K562 (cell line): ENCODE measurements at regions not wholly inside any gene's neighbourhood (a gene's known extent, or its start where the extent isn't known, plus 50 kb on each side); places are given as distances from the start of the nearest gene placed in this dataset.

ENCODE experiments used
- ATAC-seq: fragments of 200-7000 bp; cut with Tn5 transposase; 3 replicates; pipeline ENCODE4 v1.9.1; 2020; ENCODE audit warnings: moderate library complexity
- BruUV-seq: library from RNA; stranded (reverse); fragments of 400-500 nt; replicated peaks from 2 replicates; lab custom pipeline; 2021; lab: Mats Ljungman, UMichigan
- CTCF ChIA-PET: fragments of 300-600 bp; formaldehyde crosslinking; extraction: SDS; loops from one replicate; lab custom pipeline; 2021; ENCODE audit warnings: low intra/inter-chr PET ratio; lab: Yijun Ruan, JAX
- POLR2A ChIA-PET: fragments of 300-600, 350-650 bp; sonication (Branson Sonifier 250); formaldehyde crosslinking; extraction: SDS; loops from one replicate; lab custom pipeline; 2021; ENCODE audit warnings: antibody characterized with exemption, inconsistent platforms; lab: Yijun Ruan, JAX
- DNase-seq, 4 experiments: peaks; one replicate each; pipeline versions ENCODE4 v3.0.0 to v3.0.0-alpha.2; 2011 to 2018; ENCODE audit warnings: low spot score in 3 of 4, mixed read lengths in 3 of 4; ENCODE audit errors: extremely low read depth in 1 of 4
- FAIRE-seq: peaks from 2 replicates; lab custom pipeline; 2011; peaks lifted over from hg19 to GRCh38; lab: Jason Lieb, UNC
- H2AFZ ChIP-seq: 2 replicates; pipeline ENCODE4 v1.6.0; 2011; ENCODE audit warnings: low read depth, low read length, control low read depth, inconsistent platforms
- H3K27ac ChIP-seq: fragments of 200-600 bp; 3 replicates; pipeline ENCODE4 v1.8.0; 2011; ENCODE audit warnings: low read depth, mild to moderate bottlenecking, control low read depth, inconsistent platforms, low read length, moderate library complexity, mixed read lengths; ENCODE audit errors: extremely low read depth
- H3K27me3 ChIP-seq, 2 experiments: fragments of 300-600 bp in 1 of 2; 2 replicates in 1 of 2; 3 replicates in 1 of 2; pipeline versions ENCODE4 v1.6.0 to v1.8.0; 2011; ENCODE audit warnings: inconsistent platforms in 2 of 2, low read length in 2 of 2, mild to moderate bottlenecking in 1 of 2, mixed read lengths in 1 of 2, moderate library complexity in 1 of 2; ENCODE audit not compliant: control insufficient read depth in 2 of 2, insufficient read depth in 2 of 2
- H3K36me3 ChIP-seq: fragments of 300-600 bp; 3 replicates; pipeline ENCODE4 v1.8.0; 2011; ENCODE audit warnings: mild to moderate bottlenecking, low read length, inconsistent platforms; ENCODE audit not compliant: control insufficient read depth, insufficient read depth
- H3K4me1 ChIP-seq, 2 experiments: fragments of 200-600 bp in 1 of 2; replicated peaks in 1 of 2; 2 replicates in 1 of 2; 3 replicates in 1 of 2; pipeline versions ENCODE4 v1.5.1 to v1.8.0; 2011; ENCODE audit warnings: inconsistent platforms in 2 of 2, low read length in 2 of 2, mild to moderate bottlenecking in 1 of 2, mixed read lengths in 1 of 2, moderate library complexity in 1 of 2; ENCODE audit not compliant: control insufficient read depth in 2 of 2, insufficient read depth in 2 of 2
- H3K4me2 ChIP-seq: 2 replicates; pipeline ENCODE4 v1.6.1; 2011; ENCODE audit warnings: low read length, control low read depth, inconsistent platforms, mixed read lengths; ENCODE audit not compliant: insufficient read depth
- H3K4me3 ChIP-seq: fragments of 200-600 bp; sonication (generic), shearing (Covaris generic); 2 replicates; pipeline ENCODE4 v1.5.1; 2016; ENCODE audit warnings: control low read depth, inconsistent platforms
- H3K79me2 ChIP-seq: fragments of 200-600 bp; 3 replicates; pipeline ENCODE4 v1.8.0; 2011; ENCODE audit warnings: low read length, inconsistent platforms; ENCODE audit not compliant: control insufficient read depth, insufficient read depth
- H3K9ac ChIP-seq, 2 experiments: 2 replicates each; pipeline versions ENCODE4 v1.6.0 to v1.6.1; 2011; ENCODE audit warnings: low read depth in 2 of 2, low read length in 2 of 2, control low read depth in 1 of 2, inconsistent platforms in 1 of 2, mild to moderate bottlenecking in 1 of 2, mixed read lengths in 1 of 2; ENCODE audit not compliant: insufficient read depth in 1 of 2
- H3K9me1 ChIP-seq: one replicate; pipeline ENCODE4 v1.6.0; 2011; ENCODE audit warnings: inconsistent platforms, mild to moderate bottlenecking, low read length, moderate library complexity; ENCODE audit not compliant: control insufficient read depth, insufficient read depth
- H3K9me3 ChIP-seq: replicated peaks from 2 replicates; pipeline ENCODE4 v1.5.1; 2011; ENCODE audit warnings: low read depth, low read length, inconsistent platforms; ENCODE audit not compliant: control insufficient read depth, insufficient read depth
- H4K20me1 ChIP-seq: replicated peaks from 2 replicates; pipeline ENCODE4 v1.6.1; 2011; ENCODE audit warnings: low read length, inconsistent platforms, mixed read lengths; ENCODE audit not compliant: control insufficient read depth, insufficient read depth
- BRCA1 ChIP-seq, 2 experiments: fragments of 450-650 bp in 1 of 2; sonication (generic) in 1 of 2; formaldehyde crosslinking in 1 of 2; IDR thresholded peaks; 2 replicates each; pipeline versions ENCODE4 v1.5.0 to v1.6.1; 2017 to 2020; ENCODE audit warnings: mild to moderate bottlenecking in 1 of 2, missing genetic modification reagents in 1 of 2
- CBFA2T3 ChIP-seq: fragments of 450-650 bp; IDR thresholded peaks from 2 replicates; pipeline ENCODE4 v1.6.1; 2017
- DIDO1 ChIP-seq: fragments of 450-650 bp; IDR thresholded peaks from 2 replicates; pipeline ENCODE4 v1.6.1; 2016; ENCODE audit warnings: low read depth, missing biosample characterization, missing genetic modification characterization
- GATAD2B ChIP-seq: fragments of 450-650 bp; IDR thresholded peaks from 2 replicates; pipeline ENCODE4 v1.6.1; 2017; ENCODE audit warnings: mild to moderate bottlenecking, borderline replicate concordance
- KLF6 ChIP-seq: fragments of 250-450 bp; sonication (Bioruptor Pico); IDR thresholded peaks from 2 replicates; pipeline ENCODE4 v1.4.0; 2020; ENCODE audit warnings: mild to moderate bottlenecking, moderate library complexity, borderline replicate concordance
- LEF1 ChIP-seq: fragments of 450-650 bp; IDR thresholded peaks from 2 replicates; pipeline ENCODE4 v1.6.1; 2016; ENCODE audit warnings: mild to moderate bottlenecking
- NFE2L1 ChIP-seq: fragments of 450-650 bp; IDR thresholded peaks from 2 replicates; pipeline ENCODE4 v1.6.1; 2016; ENCODE audit warnings: missing genetic modification characterization, low read depth, mild to moderate bottlenecking, missing compliant biosample characterization, moderate library complexity, borderline replicate concordance
- NR2F6 ChIP-seq: fragments of 450-650 bp; formaldehyde crosslinking; IDR thresholded peaks from 2 replicates; pipeline ENCODE4 v1.4.0; 2020; ENCODE audit warnings: mild to moderate bottlenecking
- SAFB2 ChIP-seq: fragments of 200-400 bp; formaldehyde crosslinking; IDR thresholded peaks from 2 replicates; pipeline ENCODE4 v1.6.1; 2018; ENCODE audit warnings: borderline replicate concordance, low read length, low read depth, moderate library complexity; ENCODE audit not compliant: severe bottlenecking
- SNIP1 ChIP-seq: fragments of 450-650 bp; IDR thresholded peaks from 2 replicates; pipeline ENCODE4 v1.7.1; 2017; ENCODE audit warnings: low read depth, mild to moderate bottlenecking
- TBP ChIP-seq: optimal IDR thresholded peaks from 2 replicates; pipeline ENCODE3; 2011; ENCODE audit warnings: low read depth, low read length, improper control_type of control experiment
- TCF7 ChIP-seq: sonication (generic); IDR thresholded peaks from 2 replicates; pipeline ENCODE4 v1.6.1; 2016; ENCODE audit warnings: antibody characterized with exemption, borderline replicate concordance
- ZNF174 ChIP-seq: fragments of 250-450 bp; sonication (Bioruptor Pico); IDR thresholded peaks from 2 replicates; pipeline ENCODE4 v1.4.0; 2020; ENCODE audit warnings: mild to moderate bottlenecking
- ZNF311 ChIP-seq: fragments of 250-450 bp; sonication (Bioruptor Pico); IDR thresholded peaks from 2 replicates; pipeline ENCODE4 v1.4.0; 2020; ENCODE audit warnings: mild to moderate bottlenecking, moderate library complexity
- WGBS: fragments of 100-300 bp; shearing (Covaris generic); methylation state at CpG from one replicate; pipeline ENCODE4 v1.1.6; 2016; ENCODE audit warnings: low coverage, mixed read lengths; ENCODE audit not compliant: insufficient coverage; ENCODE audit errors: missing lambda C conversion rate; 5-methylcytosine and 5-hydroxymethylcytosine counted together
- in situ Hi-C: fragments of 300-500 bp; cut with MboI; formaldehyde crosslinking; loops from 4 replicates; pipeline ENCODE4 v1.15.0; 2018; ENCODE audit warnings: inconsistent platforms, mixed read lengths
- intact Hi-C: fragments of 100-400 bp; cut with micrococcal nuclease; formaldehyde crosslinking; loops from 2 replicates; pipeline ENCODE4 v1.14.2; 2022
- TF ChIP-seq, protein P1 (sequence below), 2 experiments: fragments of 450-650 bp; conservative IDR thresholded peaks; 2 replicates each; pipeline ENCODE4 v1.6.1; 2017; ENCODE audit warnings: mild to moderate bottlenecking in 2 of 2, moderate library complexity in 2 of 2
- TF ChIP-seq, protein P2 (sequence below): fragments of 250-450 bp; sonication (Bioruptor Pico); IDR thresholded peaks from 2 replicates; pipeline ENCODE4 v1.5.1; 2021; ENCODE audit warnings: mild to moderate bottlenecking
- TF ChIP-seq, protein P3 (sequence below), 2 experiments: IDR thresholded peaks; 2 replicates each; pipeline ENCODE4 v1.6.1; 2011; ENCODE audit warnings: borderline replicate concordance in 1 of 2, control low read depth in 1 of 2, low read depth in 1 of 2, low read length in 1 of 2, mild to moderate bottlenecking in 1 of 2, mixed read lengths in 1 of 2, moderate library complexity in 1 of 2; ENCODE audit not compliant: insufficient read depth in 1 of 2, insufficient read length in 1 of 2, poor library complexity in 1 of 2, severe bottlenecking in 1 of 2; ENCODE audit errors: extremely low read depth in 1 of 2
- TF ChIP-seq, protein P4 (sequence below): sonication (generic); formaldehyde crosslinking; IDR thresholded peaks from 2 replicates; pipeline ENCODE4 v1.8.0; 2022; ENCODE audit warnings: missing genetic modification reagents, mild to moderate bottlenecking, moderate library complexity, borderline replicate concordance

DNA sequence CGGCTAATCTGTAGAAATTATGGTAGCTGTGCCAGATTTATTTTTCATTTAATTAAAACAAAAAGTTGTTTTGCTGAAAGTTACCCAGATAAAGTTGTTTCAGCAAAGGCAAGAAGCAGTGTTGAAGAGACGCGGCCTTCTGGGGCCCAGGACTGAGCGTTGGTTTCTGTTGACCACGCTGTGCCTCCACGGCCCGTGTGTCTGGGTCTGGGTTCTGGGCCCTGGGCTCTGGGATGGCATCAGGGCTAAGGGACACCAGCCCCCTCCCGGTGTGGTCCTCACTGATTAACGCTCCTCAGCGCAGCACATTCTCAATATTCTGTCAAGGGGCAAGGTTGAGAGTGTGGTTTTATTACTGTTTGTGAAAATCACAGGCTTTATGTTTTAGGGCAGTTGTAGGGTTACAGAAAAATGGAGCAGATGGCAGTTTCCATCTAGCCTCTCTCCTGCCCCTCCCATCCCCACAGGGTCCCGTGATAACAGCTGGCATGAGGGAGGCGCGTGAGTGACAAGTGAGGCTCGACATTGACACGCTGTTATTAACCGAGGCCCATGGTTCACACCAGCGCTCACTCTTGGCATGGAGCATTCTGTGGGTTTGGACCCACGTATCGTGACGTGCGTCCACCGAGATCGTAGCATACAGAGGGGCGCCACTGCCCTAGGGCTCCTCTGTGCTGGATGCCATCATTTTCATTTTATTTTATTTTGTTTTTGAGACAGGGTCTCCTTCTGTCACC, 1231.4 kb downstream of the BRD1 start:
- WGBS: 3% methylated on average over 20 of the region's 24 CpGs
- intact Hi-C loops (no loop called here), in situ Hi-C loops (no loop called here)
- FAIRE-seq (no peak), DNase-seq (no peak), ATAC-seq (no peak)
- no peaks in the 10 kb centered on the region for H3K9me3 ChIP-seq
- H3K9ac ChIP-seq: no peak overlapping the region
- H3K4me2 ChIP-seq: no peak overlapping the region
- no peaks in the 10 kb centered on the region for H3K9me1 ChIP-seq
- H3K27ac ChIP-seq: no peak overlapping the region
- no peak overlapping the region for H2AFZ ChIP-seq
- POLR2A ChIA-PET: no interaction called here
- no peaks in the 10 kb centered on the region for H4K20me1 ChIP-seq
- no peaks in the 10 kb centered on the region; a peak in 1 of 5 replicates for H3K4me1 ChIP-seq
- CTCF ChIA-PET: no interaction called here
- no TSS peak for BruUV-seq
- H3K79me2 ChIP-seq: no peaks in the 10 kb centered on the region
- H3K27me3 ChIP-seq: peaks cover 0 to 5% of the 10 kb centered on the region in 2 experiments; a peak in 2 of 5 replicates
- H3K36me3 ChIP-seq: no peaks in the 10 kb centered on the region
- H3K4me3 ChIP-seq: no peak overlapping the region
- TF ChIP-seq ZNF174 (CRISPR knock-in tag) (no peak), KLF6 (CRISPR knock-in tag) (no peak), CBFA2T3 (no peak), TCF7 (no peak), SNIP1 (no peak), TBP (no peak), NR2F6 (CRISPR knock-in tag) (no peak), ZNF311 (no peak), DIDO1 (tag) (no peak), SAFB2 (no peak), NFE2L1 (no peak), LEF1 (no peak), GATAD2B (no peak), BRCA1 (IDR thresholded peaks at IDR 0.05) (no peak), BRCA1 (CRISPR knock-in tag; IDR thresholded peaks at IDR 0.05) (no peak)
- TF ChIP-seq, protein P1, sequence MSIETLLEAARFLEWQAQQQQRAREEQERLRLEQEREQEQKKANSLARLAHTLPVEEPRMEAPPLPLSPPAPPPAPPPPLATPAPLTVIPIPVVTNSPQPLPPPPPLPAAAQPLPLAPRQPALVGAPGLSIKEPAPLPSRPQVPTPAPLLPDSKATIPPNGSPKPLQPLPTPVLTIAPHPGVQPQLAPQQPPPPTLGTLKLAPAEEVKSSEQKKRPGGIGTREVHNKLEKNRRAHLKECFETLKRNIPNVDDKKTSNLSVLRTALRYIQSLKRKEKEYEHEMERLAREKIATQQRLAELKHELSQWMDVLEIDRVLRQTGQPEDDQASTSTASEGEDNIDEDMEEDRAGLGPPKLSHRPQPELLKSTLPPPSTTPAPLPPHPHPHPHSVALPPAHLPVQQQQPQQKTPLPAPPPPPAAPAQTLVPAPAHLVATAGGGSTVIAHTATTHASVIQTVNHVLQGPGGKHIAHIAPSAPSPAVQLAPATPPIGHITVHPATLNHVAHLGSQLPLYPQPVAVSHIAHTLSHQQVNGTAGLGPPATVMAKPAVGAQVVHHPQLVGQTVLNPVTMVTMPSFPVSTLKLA (conservative IDR thresholded peaks at IDR 0.05): no peak
- TF ChIP-seq, protein P2, sequence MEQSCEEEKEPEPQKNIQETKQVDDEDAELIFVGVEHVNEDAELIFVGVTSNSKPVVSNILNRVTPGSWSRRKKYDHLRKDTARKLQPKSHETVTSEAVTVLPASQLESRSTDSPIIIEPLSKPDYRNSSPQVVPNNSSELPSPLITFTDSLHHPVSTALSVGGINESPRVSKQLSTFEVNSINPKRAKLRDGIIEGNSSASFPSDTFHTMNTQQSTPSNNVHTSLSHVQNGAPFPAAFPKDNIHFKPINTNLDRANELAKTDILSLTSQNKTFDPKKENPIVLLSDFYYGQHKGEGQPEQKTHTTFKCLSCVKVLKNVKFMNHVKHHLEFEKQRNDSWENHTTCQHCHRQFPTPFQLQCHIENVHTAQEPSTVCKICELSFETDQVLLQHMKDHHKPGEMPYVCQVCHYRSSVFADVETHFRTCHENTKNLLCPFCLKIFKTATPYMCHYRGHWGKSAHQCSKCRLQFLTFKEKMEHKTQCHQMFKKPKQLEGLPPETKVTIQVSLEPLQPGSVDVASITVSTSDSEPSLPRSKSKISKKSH (CRISPR knock-in tag): no peak
- TF ChIP-seq, protein P3, sequence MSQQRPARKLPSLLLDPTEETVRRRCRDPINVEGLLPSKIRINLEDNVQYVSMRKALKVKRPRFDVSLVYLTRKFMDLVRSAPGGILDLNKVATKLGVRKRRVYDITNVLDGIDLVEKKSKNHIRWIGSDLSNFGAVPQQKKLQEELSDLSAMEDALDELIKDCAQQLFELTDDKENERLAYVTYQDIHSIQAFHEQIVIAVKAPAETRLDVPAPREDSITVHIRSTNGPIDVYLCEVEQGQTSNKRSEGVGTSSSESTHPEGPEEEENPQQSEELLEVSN (IDR thresholded peaks at IDR 0.05; ENCODE audit: borderline replicate concordance in 1 of 2, extremely low read depth in 1 of 2, insufficient read depth in 1 of 2, insufficient read length in 1 of 2, low read depth in 1 of 2, low read length in 1 of 2, poor library complexity in 1 of 2, severe bottlenecking in 1 of 2): no peak
- TF ChIP-seq, protein P4, sequence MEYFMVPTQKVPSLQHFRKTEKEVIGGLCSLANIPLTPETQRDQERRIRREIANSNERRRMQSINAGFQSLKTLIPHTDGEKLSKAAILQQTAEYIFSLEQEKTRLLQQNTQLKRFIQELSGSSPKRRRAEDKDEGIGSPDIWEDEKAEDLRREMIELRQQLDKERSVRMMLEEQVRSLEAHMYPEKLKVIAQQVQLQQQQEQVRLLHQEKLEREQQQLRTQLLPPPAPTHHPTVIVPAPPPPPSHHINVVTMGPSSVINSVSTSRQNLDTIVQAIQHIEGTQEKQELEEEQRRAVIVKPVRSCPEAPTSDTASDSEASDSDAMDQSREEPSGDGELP (CRISPR knock-in tag): no peak
